ENCODE measurements at regions not wholly inside any gene's neighbourhood (a gene's known extent, or its start where the extent isn't known, plus 50 kb on each side); places are given as distances from the start of the nearest gene placed in this dataset.

DNA sequence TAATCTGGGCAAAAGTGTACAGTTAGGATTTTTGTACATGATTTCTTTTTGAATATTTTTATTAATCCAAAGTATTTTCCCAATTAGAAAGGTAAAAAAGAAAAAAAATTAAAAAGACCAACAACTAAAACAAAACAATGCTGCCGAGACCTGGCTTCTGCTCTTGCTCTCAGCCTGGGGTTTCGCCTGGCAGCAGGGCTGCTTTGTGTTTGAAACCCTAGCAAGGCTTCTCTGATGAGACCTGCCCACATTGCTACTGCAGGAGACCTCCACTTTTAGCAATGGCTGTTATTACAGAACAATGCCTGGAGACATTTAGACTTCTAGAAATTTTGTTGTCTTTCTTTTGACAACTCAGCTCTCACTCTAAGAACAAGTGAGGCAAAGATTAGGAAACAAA lies 1153.0 kb upstream of the TMEM132C start:
- Histone ChIP-seq H3K4me1 (ENCODE audit: low read depth) (no peaks in the 10 kb centered on the region), H3K27ac (no peak overlapping the region), H3K9me3 (ENCODE audit: low read depth) (peaks cover 3% of the 10 kb centered on the region), H3K36me3 (no peaks in the 10 kb centered on the region), H3K4me3 (no peak overlapping the region), H3K27me3 (no peaks in the 10 kb centered on the region)
- TF ChIP-seq, protein P1, sequence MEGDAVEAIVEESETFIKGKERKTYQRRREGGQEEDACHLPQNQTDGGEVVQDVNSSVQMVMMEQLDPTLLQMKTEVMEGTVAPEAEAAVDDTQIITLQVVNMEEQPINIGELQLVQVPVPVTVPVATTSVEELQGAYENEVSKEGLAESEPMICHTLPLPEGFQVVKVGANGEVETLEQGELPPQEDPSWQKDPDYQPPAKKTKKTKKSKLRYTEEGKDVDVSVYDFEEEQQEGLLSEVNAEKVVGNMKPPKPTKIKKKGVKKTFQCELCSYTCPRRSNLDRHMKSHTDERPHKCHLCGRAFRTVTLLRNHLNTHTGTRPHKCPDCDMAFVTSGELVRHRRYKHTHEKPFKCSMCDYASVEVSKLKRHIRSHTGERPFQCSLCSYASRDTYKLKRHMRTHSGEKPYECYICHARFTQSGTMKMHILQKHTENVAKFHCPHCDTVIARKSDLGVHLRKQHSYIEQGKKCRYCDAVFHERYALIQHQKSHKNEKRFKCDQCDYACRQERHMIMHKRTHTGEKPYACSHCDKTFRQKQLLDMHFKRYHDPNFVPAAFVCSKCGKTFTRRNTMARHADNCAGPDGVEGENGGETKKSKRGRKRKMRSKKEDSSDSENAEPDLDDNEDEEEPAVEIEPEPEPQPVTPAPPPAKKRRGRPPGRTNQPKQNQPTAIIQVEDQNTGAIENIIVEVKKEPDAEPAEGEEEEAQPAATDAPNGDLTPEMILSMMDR (IDR thresholded peaks at IDR 0.05; ENCODE audit: low read depth, low read length): no peak
- no peak for DNase-seq (ENCODE audit: low read depth in 1 of 2, low spot score in 1 of 2)

DNA sequence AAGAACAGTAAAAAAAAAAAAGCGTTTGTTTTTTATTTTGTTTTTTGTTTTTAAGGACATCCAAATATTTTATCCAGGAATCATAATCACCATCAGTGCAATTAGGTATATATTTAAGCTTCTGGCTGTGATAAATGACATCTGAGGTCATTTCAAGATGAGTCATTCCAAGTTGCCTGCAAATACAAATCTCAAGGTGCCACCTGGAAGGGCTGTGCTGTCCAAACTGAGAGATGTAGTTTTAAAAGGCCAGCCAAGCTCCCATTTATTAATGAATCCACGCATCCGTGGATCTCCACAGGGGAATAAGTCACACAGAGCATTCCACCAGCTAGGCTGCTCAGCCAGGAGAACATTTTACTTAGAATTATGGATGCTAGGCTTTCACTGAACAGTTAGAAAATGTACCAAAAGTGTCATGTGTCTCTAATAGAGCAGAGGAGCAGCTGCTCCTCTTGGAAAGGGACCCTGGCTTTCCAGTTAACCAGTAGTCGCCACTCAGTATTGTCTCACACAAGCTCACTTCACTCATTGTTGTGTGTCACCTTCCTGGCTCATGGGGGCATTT lies 1151.4 kb upstream of the TMEM132C start:
- H3K9me3 ChIP-seq (ENCODE audit: low read depth): peaks cover 3% of the 10 kb centered on the region
- DNase-seq (ENCODE audit: low read depth in 1 of 2, low spot score in 1 of 2): no peak
- no peaks in the 10 kb centered on the region for H3K36me3 ChIP-seq
- H3K4me3 ChIP-seq: no peak overlapping the region
- no peaks in the 10 kb centered on the region for H3K27me3 ChIP-seq
- TF ChIP-seq, protein P1 (IDR thresholded peaks at IDR 0.05; ENCODE audit: low read depth, low read length): no peak
- no peaks in the 10 kb centered on the region for H3K4me1 ChIP-seq (ENCODE audit: low read depth)
- H3K27ac ChIP-seq: no peak overlapping the region

DNA sequence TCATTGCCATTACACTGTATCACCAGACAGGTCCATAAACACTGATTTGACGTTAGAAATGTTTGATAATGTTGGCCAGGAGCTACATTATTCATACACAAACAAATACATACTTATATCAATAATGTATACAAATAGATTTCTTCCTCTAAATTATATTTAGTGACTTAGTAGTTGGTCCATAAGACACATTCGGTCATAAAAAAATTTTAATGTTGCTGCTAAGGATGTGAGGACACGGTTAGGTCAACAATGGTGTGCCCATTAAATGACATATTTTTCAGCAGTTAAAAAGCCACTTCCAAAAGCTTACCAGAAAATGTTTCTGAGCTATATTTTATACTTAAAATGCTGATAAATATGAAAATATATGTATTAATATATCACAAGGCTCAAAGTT lies 1148.7 kb upstream of the TMEM132C start:
- no peak overlapping the region for H3K27ac ChIP-seq
- H3K9me3 ChIP-seq (ENCODE audit: low read depth): peaks cover 3% of the 10 kb centered on the region
- H3K27me3 ChIP-seq: no peaks in the 10 kb centered on the region
- no peaks in the 10 kb centered on the region for H3K4me1 ChIP-seq (ENCODE audit: low read depth)
- TF ChIP-seq, protein P1 (IDR thresholded peaks at IDR 0.05; ENCODE audit: low read depth, low read length): no peak
- no peak for DNase-seq (ENCODE audit: low read depth in 1 of 2, low spot score in 1 of 2)
- no peak overlapping the region for H3K4me3 ChIP-seq
- no peaks in the 10 kb centered on the region for H3K36me3 ChIP-seq

DNA sequence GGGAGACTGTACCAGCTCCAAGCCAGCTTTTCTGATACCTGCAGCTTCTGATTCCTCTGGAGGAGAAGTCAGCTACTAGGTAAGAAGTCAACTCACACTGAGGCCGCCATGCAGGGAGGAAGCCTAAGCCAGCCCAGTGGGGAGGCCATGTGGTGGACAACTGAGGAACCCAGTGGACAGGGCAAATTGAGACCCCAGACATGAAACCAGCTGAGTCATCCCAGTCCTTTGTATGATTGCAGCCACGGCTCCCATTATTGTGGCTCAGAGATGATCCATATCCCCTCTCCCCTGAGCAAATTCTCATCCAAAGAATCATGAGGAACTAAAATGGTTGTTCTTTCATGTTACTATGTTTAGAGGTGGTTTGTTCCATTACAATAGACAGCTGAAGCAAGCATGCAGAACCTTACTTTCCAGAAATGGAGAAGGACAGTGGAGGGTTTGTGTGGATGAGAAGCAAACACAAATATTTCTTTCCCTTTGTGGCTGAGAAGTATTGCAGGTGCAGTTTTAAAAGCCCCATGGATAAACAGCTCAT lies 1147.3 kb upstream of the TMEM132C start:
- TF ChIP-seq, protein P1 (IDR thresholded peaks at IDR 0.05; ENCODE audit: low read depth, low read length): no peak
- no peaks in the 10 kb centered on the region for H3K36me3 ChIP-seq
- no peaks in the 10 kb centered on the region for H3K4me1 ChIP-seq (ENCODE audit: low read depth)
- DNase-seq (ENCODE audit: low read depth in 1 of 2, low spot score in 1 of 2): no peak
- H3K27ac ChIP-seq: no peak overlapping the region
- H3K27me3 ChIP-seq: no peaks in the 10 kb centered on the region
- peaks cover 3% of the 10 kb centered on the region for H3K9me3 ChIP-seq (ENCODE audit: low read depth)
- no peak overlapping the region for H3K4me3 ChIP-seq

DNA sequence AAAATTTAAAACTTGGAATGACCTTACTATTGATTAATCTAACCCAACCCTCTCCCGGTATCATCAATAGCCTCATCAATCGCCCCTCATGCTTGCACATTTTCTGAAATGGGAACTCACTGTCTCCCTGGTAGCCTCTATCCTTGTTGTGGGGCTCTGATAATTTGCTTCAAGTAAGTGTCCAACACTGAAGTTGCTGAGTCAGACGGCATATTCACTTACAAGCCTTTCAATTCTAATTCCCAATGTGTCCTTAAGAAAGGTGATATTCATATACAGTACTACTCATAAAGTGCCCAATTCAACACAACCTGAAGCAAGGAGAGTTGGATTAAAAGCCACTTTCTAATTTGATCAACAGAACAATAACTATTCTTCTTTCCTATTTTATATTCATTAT lies 1146.1 kb upstream of the TMEM132C start:
- H3K36me3 ChIP-seq: no peaks in the 10 kb centered on the region
- no peak for DNase-seq (ENCODE audit: low read depth in 1 of 2, low spot score in 1 of 2)
- no peaks in the 10 kb centered on the region for H3K27me3 ChIP-seq
- H3K4me1 ChIP-seq (ENCODE audit: low read depth): no peaks in the 10 kb centered on the region
- H3K4me3 ChIP-seq: no peak overlapping the region
- H3K27ac ChIP-seq: no peak overlapping the region
- TF ChIP-seq, protein P1 (IDR thresholded peaks at IDR 0.05; ENCODE audit: low read depth, low read length): no peak
- H3K9me3 ChIP-seq (ENCODE audit: low read depth): peaks cover 3% of the 10 kb centered on the region
